ENCODE measurements at regions not wholly inside any gene's neighbourhood (a gene's known extent, or its start where the extent isn't known, plus 50 kb on each side); places are given as distances from the start of the nearest gene placed in this dataset.
"Not testable (repeated sequence)": the region's sequence is repeated elsewhere in the genome, so short reads cannot be mapped to it uniquely, and the experiment has no call there.

DNA sequence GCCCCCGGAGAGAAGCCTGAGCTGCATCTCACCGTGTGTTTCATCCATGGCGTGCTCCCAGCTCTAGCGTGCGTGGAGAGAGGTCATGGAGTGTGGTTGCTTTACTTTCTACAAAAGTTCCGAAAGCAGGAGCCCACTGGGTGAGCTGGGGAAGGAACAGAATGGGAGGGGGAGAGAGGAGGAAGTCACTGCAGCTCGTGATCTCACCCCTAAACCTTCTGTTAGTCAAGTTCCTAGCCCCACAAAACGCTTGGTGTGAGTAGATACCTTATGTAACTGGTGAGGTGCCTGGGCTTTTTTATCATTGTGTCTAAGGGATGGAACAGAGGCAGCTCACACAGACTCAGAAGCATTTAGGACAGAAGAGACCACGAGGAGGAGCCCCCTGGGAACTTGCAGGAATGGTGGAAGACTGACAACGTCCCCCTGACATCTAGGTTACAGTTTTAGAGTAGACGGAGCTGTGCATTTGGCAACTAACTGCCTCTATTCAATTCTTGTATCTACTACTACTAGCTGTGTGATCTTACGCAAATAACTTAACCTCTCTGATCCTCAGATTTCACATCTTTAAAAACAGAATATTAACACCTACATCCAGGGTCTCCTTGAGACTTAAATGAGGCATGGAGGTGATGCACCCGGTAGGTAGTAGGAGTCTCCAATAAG is 123.3 kb downstream of the ARL4C start:
- DNase-seq, result no peak

DNA sequence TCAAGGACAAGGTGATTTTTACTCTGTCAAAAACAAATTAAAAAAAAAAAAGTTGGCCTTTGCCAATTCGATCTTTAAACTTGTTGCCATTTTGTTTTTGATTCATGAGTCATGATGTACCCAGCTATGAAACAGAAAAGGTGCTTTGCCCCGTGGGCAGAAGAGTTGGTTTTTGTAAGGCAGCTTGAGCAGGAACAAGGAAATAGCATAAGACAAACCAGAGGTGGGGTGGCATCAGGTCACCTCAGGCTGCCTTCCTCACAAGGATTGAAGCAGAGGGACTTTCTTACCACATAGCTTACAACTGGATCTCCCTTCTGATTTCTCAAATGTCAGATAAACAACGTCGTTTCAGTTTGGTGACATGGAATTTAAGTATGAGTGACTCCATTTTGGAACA is 123.8 kb downstream of the ARL4C start:
- DNase-seq, result no peak

DNA sequence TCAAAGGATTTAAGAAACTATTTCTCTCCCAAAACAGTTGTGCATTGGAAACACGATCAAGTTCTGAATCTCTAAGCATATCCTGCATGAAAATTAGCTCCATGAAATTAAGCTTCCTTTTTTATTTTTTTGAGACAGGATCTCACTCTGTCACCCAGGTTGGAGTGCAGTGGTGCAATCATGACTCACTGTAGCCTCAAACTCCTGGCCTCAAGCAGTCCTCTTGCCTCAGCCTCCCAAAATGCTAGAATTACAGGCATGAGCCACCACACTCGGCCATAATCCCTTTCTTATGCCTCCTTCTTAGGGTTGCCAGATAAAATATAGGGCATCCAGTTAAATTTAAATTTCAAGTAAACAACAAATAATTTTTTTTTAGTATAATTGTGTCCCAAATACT is 124.4 kb downstream of the ARL4C start:
- no peak for DNase-seq

DNA sequence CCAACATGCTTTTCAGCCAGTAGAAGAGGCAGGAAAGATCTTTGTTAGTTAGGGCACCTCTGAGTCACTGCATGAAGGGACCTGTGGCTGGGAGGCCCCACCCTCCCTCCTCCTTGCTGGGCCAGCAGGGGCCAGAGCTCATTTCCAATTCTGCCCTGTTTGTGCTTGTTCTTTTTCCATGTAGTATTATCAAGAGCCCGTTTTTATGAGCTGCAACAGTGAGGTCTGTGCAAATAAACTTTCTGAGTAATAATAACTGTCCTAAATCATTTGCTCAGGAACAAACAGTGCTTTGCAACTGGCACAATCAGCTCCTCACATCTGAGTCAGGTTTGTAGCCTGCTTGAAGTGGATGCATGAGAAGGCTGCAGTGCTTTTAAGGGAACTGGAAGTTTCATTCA is 128.0 kb downstream of the ARL4C start:
- DNase-seq, result no peak

DNA sequence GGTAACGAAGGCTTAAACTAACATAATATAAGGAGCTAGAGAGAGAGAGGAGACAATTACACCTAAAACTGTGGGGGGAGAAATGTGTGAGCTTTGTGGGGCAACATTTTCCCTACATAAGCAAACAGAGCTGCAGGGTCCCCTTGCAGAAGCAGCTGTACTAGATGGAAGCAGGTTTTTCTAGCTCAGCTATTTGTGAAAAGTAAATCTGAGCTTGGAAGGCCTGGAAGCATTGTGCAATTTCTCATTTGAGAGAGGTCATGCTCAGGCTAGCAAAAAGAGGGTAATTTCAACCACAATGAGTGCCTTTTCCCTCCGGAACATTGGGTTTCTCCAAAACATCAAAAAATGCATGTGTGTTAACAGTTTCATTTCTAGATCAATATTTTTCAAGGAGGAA is 130.0 kb downstream of the ARL4C start:
- no peak for DNase-seq

DNA sequence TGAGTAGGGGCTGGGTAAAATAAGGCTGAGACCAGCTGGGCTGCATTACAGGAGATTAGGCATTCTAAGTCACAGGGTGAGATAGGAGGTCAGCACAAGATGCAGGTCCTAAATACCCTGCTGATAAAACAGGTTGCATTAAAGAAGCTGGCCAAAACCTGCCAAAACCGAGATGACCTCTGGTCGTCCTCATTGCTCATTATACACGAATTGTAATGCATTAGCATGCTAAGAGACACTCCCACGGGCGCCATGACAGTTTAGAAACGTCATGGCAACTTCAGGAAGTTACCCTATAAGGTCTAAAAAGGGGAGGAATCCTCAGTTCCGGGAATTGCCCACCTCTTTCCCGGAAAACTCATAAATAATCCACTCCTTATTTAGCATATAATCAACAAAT is 132.2 kb downstream of the ARL4C start:
- no peak for DNase-seq

DNA sequence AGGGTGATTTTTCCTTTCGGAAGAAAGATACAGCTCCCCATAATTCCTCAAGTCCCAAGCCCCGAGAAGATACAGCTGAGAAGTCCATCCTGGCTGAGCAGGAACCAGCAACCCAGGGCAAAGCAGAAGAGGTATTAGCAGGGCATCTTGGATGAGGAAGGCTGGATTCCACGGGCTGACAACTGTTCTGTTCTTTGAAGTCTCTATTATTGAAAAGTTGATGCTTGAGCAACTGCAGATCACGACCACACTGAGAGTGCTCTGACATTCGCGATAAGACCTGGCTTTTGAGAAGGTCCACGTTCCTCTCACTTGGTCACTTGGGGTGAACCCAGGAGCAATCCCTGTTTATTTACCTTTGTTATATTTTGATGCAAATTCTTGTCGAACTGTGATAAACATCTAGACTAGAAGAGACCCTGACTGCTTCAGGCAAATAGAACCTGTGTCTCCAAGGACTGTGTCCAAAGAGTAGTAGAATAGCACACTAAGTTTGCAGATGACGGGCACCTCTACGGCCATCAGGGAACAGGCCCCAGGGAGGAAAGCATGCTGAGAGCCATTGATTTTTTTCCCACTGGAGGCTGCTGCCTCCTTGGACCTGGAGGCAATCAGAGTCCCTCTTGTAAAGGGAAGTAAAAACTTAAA is 133.1 kb downstream of the ARL4C start:
- no peak for DNase-seq

DNA sequence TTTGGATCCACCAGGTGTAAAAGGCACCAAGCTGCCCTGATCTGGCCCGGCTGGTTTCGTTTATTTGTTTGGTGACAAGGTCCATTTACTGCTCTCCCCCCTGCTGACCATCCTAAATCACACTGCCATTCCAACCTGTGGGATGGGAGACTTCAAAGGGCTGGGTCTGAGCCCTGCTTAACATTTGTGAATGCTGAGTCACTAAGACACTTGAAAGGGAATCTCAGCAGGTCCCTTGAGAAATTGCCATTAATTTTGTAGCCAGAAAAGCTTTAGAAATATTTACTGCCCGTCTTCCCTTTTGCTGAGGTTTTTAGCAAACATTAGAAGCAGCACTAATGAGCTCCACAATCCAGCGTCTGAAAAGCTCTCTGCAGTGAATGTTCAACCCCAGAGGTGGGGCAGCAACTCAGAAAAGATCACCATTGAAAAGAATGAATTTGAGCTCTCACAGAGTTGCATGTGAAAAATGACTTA is 133.8 kb downstream of the ARL4C start:
- no peak for DNase-seq

DNA sequence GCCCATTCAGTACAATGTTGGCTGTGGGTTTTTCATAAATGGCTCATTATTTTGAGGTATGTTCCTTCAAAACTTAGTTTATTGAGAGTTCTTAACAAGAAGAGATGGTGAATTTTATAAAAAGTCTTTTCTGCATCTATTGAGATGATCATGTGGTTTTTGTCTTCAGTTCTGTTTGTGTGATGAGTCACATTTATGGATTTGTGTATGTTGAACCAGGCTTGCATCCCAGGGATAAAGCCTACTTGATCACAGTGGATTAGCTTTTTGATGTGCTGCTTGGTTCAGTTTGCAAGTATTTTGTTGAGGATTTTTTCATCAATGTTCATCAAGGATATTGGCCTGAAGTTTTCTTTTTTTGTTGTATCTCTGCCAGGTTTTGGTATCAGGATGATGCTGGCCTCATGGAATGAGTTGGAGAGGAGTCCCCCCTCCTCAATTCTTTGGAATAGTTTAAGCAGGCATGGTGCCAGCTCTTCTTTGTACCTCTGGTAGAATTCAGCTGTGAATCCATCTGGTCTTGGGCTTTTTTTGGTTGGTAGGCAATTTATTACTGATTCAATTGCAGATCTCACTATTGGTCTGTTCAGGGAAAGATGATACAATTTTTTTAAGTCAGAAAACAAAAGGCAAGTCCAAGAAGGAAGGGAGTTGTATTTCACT is 136.4 kb downstream of the ARL4C start:
- not testable (repeated sequence) for DNase-seq

DNA sequence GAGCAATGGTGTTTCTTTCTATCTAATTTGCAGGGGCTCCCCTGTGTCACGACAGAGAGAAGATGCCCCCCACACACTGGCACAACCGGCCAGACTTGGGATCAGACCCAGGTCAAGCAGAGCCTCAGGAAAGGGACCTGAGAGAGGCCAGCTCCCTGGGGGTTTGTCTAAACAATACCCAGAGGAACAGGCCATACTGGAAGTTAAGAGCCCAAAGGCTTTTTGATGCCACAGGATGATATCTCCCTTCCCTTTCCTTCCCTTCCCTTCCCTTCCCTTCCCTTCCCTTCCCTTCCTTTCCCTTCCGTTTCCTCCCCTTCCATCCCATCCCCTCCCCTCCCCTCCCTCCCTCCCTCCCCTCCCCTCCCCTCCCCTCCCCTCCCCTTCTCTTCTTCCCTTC is 139.2 kb downstream of the ARL4C start:
- DNase-seq, result no peak

DNA sequence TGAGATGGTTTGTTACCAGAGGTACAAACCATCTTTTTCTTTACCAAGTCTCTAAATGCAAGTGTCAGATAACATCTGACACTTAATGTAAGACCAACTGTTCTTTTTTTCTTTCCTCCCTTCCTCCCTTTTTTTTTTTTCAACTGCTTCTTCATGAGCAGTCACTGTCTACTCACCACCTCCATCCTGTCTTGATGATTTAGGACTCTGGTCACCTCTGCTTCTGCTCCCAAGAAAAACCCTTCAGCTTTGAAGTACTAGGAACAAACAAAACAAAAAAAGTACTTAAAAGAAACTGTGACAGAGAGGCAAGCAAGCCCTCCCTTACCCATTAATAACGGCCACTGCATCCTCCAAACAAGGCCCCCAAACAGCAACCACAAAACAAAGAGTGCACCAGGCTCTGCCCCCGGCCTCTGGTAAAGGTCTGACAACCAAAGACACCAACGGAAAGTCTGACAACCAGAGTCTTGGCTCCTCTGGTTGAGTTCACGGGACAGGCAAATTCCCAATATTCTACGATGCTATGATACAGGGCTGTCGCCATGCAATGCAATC is 141.0 kb downstream of the ARL4C start:
- no peak for DNase-seq

DNA sequence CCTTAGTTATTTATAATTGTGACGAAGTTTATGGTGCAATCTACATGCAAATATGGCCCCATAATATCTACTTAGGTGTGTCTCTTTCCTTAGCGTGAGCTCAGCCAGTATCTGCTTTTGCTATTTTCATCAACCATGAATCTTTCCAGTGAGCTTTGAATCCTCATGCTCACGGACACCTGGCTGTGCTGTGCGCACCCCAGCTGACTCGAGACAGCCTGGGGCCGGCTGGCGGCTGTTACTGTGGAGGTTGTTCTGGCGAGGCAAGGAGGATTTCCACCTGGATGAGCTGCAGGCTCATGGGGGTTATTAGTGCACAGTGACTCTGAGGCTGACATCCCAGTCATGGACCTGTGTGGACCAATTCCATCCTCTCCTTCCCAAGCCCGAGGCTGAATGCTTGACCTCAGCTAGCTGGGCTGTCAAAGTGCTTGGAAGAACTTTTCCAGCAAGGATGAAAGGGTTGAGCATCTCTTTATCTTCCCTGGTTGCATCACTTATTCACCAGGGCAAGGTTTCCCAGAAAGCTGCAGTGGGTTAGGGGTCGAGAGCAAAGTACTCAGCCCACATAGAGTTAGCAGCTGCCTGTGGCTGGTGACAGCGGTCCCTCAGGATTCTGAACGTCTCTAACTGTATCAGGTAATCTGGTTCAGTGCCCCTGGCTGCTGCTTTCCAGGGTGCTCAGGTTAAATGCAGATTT is 141.7 kb downstream of the ARL4C start:
- no peak for DNase-seq

DNA sequence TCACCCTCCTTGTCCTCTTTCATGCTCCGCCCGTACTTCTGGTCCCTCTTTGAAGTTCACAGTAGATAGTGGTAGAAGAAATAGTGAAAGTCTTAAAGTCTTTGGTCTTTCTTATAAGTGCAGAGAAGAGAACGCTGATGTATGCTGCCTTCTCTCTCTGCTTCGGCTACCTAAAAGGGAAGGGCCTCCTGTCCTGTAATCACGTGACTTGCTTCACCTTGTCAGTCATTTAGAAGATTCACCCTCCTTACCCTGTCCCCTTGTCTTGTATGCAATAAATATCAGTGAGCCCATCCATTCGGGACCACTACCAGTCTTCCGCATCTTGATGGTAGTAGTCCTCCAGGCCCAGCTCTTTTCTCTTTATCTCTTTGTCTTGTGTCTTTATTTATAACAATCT is 144.6 kb downstream of the ARL4C start:
- DNase-seq, result no peak

DNA sequence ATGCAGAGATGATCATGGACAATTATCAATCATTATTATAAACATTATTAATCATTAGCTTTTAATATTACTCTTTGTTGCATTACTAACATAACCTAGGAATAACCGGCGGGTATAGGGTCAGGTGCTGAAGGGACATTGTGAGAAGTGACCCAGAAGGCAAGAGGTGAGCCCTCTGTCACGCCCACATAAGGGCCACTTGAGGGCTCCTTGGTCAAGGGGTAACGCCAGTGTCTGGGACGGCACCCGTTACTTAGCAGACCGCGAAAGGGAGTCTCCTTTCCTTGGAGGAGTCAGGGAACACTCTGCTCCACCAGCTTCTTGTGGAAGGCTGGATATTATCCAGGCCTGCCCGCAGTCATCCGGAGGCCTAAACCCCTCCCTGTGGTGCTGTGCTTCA is 145.0 kb downstream of the ARL4C start:
- not testable (repeated sequence) for DNase-seq

DNA sequence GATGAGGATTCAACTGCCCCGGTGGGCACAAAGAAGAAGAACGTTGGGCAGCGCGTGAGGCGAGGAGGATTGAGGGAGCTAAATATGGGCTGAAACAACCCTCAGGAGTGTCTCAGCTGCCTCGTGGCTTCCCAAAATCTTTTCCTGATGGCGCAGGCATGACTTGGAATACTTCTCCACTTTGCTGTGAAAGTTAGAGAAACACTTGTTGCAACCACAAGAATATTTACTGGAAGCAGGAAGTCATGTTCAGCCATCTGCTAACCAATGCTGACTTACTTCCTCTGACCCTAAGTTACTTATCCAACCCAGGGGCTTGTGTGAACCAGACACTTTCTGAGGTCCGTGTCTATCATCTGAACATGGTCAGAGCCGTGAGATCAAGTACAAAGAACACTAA is 148.8 kb downstream of the ARL4C start:
- no peak for DNase-seq

DNA sequence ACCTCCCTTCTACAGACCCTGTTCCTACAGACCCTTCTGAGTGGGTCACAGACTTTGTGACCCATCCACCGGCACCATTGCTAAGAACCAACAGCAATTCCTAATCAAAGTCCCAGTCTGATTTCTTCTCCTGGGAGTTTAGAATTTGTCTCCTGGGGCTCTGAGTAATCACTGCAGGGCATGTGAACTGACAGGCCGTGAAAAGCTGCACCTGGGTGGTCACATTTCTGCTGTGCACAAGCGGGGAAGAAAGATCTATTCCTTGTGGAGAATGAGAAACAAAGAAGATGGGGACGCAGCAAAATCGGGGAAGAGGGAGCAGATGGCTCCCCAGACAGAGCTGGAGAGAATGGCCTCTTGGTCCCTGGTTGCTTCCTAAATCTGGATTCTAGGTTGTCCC is 151.0 kb downstream of the ARL4C start:
- DNase-seq, result no peak

DNA sequence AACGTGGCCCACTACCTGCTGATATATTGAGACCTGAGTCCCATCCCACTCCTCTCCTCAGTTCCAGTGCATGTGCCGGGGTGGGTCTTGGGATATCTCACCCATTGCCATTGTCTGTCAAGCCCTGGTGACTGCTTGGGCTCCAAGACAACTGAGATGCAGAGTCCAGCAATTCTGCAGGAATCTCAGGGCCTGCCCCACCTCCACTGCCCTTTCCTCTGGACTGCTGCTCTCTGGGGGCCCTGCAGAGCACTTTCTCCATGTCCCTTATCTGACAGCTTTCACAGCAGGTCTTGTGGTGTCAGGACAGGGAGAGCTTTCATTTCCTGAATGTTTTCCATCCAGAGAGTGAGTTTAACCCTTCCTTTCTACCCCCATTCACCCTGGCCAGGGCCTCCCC is 152.9 kb downstream of the ARL4C start:
- DNase-seq, result no peak

DNA sequence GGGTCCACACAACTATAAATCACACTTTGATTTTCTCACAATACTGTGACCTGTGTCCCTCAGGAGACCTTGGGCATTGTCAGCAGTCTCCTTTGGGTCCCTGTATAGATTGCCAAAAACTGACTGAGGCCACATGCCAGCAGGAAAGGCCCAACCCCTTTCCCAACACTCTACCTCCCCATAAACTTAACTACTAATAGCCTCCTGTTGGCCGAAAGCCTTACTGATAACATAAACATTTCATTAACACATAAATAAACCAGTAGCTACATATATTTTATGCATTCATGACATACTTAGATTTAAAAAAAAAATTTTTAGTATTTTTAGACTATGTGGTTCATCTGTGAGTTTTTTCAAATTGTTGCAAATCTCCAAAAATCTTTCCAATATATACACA is 153.5 kb downstream of the ARL4C start:
- DNase-seq, result no peak

DNA sequence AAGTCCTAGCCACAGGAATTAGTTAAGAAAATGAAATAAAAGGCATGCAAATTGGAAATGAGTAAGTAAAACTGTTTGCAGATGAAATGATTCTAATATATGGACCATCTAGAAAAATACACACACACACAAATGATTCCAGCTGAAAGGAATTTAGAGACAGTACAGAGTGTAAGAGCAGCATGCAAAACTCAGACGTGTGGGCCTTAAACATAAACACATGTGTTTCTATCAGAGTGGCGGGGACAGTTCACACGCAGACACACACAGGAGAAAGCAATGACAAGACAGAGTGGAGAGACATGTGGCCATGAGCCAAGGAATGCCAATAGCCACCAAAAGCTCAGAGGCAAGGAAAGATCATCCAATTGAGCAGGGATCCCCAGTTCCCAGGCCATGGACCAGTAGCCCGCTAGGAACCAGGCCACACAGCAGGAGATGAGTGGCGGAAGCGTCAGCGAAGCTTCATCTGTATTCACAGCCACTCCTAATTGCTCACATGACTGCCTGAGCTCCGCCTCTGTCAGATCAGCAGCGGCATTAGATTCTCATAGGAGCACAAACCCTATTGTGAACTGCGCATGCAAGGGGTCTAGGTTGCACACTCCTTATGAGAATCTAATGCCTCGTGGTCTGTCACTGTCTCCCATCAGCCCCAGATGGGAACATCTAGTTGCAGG is 155.4 kb downstream of the ARL4C start:
- no peak for DNase-seq

DNA sequence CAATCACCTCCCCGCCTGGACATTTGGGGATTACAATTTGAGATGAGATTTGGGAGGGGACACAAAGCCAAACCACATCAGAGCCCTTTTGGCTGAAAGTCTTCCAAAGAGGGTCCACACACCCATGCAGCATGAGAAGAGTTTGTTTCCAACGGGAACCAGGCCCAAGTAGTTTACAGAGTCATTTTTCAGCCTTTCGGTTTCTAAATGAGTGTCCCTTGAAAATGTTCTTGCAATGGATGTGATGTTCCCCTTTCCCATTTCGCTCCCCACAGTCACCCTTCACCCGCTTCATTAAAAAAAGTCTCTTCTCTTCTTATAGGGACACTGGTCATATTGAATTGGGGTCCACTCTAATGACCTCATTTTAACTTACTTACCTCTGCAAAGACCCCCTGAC is 157.4 kb downstream of the ARL4C start:
- no peak for DNase-seq

DNA sequence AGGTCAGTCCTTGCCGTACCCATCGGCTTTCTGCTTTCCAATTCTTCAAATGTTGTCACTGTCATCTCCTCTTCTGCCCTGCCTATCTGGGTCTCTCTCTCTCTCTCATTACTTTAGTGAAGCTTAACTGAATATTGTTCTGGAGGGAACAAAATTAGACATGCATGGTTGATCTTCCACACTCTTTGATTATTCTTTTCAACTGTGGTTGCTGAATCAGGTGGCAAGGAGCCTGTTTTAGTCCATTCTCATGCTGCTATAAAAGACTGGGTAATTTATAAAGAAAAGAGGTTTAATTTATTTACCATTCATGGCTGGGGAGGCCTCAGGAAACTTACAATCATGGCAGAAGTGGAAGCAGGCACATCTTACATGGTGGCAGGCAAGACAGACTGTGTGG is 157.9 kb downstream of the ARL4C start:
- DNase-seq, result no peak

DNA sequence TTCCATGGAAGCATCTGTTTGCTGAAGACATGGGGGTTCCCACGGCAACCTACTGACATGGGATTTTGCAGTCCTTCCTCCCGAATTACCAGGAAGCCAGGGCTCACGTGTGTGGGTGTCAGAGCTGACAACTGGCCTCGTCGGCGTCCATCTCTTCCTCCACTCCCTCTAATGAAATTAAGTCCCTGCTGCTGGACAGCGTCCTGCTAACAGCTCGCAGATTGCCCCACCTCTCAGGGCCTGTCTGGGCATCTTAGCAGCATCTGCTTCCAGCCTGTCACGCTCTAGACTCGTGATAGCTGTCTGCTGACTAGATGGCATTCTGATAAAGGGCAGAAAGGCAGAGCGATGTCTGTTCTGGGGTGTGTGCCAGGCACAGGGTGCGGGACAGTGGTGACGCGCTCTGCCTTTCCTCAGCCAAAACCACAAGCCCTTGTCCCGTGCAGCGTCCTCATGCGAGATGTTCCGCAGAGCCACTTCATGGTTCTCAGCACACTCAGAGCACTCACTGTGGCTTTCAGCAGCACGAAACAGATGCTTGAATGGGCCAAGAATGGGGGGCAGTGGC is 161.1 kb downstream of the ARL4C start:
- no peak for DNase-seq

DNA sequence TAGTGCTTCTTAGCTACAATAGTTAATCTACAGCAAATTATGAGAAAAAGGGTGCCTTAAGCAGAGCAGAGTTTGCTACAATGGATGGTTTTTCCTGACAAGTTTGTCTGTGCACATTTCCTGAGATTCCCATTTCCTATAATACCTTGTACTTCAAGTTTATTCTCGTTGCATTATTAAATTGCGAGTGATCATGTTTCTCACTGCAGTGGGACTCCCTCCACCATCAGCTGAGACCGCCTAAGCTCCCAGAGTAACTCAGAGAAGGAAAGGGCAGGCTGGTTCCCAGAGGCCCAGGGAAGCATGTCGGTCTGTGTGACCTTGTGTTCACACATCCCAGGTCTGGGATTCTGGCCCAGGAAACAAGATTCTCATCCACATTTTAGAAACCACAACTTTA is 162.1 kb downstream of the ARL4C start:
- DNase-seq, result no peak
